ENCODE measurements at regions not wholly inside any gene's neighbourhood (a gene's known extent, or its start where the extent isn't known, plus 50 kb on each side); places are given as distances from the start of the nearest gene placed in this dataset.

GRCh38 chr9:120324996-120325642 is 254.8 kb downstream of the CDK5RAP2 start:
- TF ChIP-seq, protein P1, sequence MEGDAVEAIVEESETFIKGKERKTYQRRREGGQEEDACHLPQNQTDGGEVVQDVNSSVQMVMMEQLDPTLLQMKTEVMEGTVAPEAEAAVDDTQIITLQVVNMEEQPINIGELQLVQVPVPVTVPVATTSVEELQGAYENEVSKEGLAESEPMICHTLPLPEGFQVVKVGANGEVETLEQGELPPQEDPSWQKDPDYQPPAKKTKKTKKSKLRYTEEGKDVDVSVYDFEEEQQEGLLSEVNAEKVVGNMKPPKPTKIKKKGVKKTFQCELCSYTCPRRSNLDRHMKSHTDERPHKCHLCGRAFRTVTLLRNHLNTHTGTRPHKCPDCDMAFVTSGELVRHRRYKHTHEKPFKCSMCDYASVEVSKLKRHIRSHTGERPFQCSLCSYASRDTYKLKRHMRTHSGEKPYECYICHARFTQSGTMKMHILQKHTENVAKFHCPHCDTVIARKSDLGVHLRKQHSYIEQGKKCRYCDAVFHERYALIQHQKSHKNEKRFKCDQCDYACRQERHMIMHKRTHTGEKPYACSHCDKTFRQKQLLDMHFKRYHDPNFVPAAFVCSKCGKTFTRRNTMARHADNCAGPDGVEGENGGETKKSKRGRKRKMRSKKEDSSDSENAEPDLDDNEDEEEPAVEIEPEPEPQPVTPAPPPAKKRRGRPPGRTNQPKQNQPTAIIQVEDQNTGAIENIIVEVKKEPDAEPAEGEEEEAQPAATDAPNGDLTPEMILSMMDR (IDR thresholded peaks at IDR 0.05): no peak
- TF ChIP-seq POLR2A (IDR thresholded peaks at IDR 0.05): no peak

All from lower leg skin (tissue), 3 donors.